ENCODE measurements at regions not wholly inside any gene's neighbourhood (a gene's known extent, or its start where the extent isn't known, plus 50 kb on each side); places are given as distances from the start of the nearest gene placed in this dataset.

DNA sequence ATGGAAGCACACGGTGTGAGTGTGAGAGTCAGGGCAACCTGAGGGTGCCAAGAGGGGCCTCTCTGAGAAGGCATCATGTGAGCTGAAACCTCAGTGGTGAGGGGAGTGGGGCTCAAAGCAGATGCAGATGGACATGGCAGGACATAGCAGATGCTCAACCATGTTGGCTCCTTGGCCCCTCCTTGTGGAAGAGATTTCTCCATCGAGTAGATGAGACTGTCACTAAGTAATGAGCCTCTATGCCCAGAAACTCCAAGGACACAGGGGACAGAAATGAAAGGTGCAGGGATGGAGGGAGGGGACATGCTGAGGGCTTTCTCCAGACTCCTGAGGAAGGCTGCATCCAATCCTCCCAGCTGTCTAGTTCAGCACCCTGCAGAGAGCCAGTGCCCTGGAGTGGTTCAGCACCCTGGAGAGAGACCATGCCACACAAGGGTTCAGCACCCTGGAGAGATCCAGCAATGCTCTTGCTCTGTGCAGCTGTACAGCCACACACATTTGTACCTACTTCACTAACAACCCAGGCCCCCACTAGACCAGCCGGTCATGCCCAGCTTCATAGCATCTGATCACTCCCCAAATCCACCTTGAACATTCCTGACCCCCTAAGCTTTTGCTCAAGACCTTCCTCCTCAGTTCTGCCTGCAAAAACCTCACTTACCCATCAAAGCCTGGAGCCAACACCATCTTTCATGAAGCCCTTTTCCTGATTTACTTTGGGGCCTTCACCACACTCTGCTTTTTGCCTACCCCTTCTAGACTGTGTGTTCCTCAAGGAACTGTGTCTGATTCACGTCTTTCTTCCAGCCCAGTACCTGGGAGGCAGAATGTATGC, 252.0 kb downstream of the CTTN start:
- peak; percentile 31 for DNase-seq (ENCODE audit: low spot score)

DNA sequence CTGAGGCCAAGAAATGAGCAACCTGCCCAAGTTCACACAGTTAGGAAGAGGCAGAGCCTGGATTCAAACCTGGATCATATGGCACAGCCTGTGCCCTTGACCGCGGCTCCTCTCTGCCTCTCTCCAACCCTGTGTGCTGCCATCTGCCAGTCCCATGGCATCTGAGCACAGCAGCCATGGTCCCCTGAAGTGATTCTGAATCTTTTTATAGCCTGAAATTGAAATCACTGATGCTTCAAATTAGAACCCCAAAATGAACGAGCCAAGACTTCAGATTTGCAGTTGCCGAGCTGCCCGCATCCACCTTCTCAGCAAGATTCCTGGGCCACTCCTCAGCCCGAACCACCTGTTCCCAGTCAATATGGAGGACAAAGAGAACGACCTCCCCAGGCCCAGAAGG, 252.7 kb downstream of the CTTN start:
- DNase-seq (ENCODE audit: low spot score) = no peak

DNA sequence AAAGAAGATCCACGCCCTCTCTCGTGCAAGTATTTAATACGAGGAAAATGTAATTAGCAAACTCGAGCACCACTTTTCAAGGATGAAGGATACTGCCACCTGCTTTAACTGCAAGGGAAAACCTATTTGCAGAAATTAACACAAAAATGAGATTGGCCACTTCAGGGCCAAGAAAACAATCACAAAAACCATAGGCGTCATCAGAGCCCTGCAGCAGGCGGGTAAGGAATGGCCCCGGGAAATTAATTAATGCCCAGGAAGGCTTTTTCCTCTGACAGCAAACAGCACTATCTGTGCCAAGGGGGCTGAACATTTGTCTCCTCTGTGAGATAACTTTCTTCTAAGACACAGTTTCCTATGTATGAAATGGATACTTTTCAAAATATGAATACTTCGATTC, 255.7 kb downstream of the CTTN start:
- DNase-seq (ENCODE audit: low spot score) = no peak

DNA sequence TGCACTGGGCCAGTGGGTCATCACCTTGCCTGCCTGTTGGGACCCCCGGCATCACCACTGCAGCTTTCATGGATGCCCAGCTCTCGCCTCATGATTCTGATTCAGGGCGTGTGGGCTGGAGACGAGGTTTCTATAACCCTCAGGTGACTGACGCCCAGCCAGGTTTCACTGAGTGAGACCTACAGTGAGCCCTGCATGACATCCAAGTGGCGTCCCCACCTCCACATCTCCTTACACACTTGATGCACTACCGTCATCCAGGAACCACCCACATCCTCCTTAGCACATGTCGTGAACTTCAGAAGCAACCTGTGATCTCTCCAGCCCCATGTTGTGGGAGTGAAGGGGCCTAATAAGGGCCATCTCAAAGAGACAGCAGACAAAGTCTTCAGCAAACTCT, 257.5 kb downstream of the CTTN start:
- DNase-seq (ENCODE audit: low spot score) = no peak

DNA sequence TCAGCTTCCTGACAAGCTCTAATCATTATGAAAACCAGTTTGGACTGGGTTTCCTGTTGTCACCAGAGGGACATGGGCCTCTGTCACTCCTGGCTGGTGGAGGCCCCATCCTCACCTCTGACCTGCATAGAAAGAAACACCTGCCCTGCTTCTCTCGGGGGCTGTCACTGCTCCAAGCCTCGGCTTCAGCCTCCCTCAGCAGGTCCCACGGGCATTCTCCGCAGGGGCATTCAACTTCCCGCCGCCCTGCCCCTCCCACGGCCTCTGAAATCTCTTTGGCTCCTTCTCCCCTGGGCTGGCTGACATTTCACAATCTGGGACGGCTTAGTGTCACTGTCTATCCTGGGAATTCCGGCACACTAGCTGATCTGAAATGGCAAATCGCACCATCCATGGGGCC, 257.9 kb downstream of the CTTN start:
- DNase-seq (ENCODE audit: low spot score) = no peak

DNA sequence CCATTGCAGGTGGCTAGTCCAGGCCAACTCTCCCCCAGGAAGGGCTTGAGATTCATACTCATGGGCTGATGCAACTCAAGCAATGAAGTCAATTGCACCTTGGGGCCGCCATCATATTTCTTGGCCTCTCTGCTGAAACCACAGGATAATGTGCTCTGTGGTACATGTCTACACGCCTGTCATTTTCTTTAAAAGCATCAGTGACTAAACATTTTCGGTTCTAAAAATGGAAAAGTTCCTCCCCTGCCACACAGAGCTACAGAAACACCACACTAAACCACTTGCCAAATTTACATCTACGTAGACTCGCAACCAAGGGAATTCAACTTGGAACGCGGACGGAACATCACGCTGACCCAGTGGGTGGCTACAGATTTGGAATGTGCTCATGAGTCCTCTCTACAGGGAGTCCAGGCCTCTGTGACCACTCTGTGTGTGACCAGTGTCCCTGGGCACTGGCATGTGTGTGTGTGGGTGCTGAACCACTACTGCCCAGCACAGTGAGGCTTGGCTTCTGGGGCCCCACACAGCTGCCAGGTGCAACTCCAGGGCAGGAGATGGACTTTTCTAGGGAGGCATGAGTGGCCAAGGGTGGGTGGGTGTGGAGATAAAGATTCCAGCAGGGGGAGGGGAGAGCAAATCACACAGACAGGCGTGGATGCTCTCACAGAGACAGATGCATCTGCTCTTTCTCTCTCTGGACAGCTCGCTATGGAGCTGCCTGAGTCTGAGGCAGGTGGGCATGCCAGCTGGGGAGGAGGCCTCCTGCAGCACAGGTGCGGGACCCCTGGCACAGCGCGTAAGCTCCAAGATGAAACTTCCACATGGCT, 261.9 kb downstream of the CTTN start:
- no peak for DNase-seq (ENCODE audit: low spot score)

DNA sequence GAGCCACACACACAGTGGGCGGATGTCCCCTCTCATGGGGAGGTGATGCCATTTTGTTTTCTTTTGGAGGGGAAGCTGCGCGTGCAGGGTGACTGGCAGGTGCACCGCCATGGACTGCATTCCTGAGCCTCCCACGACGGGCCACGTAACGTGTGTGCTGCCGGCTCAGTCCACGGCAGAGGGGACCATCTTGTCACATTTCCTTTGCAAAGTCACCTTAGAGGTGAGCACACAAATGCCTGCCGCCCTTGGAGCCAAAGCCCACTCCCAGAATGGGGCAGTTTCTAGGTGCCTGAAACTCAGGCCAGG, 262.5 kb downstream of the CTTN start:
- no peak for DNase-seq (ENCODE audit: low spot score)

DNA sequence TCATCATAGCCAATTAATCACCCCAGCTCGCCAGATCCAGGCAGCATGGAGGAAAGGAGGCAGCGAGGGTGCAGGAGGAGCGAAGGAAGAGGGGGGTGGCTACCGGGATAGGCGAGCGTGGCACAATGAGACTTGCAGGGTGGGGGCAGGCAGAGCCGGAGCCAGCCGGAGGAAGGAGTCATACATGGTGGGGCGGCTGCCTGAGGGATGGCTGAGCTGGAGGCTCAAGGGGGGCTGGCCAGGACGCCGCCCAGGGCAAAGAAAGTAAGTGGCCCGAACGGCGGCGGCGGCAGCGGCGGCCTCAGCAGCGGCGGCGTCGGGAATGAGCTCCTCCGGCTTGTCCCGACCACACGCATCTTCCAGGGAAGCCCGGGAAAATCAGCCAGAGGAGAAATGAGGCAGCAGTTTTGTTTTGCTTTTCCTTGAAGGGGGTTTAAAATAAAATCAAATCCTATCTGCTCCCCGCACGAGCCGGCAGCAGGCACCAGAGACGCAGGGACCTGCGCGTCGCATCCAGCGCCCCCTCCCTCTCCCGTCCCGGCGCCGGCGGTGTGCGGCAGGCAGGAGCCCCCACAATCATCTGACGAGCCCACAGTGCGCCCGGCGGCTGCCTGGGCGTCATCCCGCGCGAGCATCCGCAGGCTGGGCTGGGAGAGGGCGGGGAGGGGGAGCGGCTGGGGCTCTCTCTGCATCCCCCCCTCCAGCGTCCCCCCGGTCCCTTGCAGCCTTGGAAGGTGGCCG, 263.6 kb downstream of the CTTN start:
- no peak for DNase-seq (ENCODE audit: low spot score)

DNA sequence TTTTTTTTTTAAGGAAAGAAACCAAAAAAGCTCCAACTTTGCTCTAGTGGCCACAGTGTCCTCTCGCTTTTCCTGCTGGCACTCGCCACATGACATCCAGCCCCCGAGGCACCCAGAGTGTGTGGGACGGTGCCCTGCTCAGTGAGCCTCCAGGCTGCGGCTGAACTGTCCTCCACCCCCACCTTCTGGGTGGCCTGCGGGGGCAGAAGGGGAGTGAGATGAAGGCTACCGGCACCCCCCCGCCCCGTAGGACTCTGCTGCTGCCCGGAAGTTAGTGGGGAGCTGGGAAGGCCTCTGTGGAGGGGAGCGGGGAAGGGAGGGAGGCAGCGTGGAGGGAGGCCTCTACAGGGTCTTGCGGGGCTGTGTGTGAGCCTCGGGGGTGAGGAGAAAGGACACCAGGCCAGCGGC, 264.4 kb downstream of the CTTN start:
- DNase-seq (ENCODE audit: low spot score) = no peak

DNA sequence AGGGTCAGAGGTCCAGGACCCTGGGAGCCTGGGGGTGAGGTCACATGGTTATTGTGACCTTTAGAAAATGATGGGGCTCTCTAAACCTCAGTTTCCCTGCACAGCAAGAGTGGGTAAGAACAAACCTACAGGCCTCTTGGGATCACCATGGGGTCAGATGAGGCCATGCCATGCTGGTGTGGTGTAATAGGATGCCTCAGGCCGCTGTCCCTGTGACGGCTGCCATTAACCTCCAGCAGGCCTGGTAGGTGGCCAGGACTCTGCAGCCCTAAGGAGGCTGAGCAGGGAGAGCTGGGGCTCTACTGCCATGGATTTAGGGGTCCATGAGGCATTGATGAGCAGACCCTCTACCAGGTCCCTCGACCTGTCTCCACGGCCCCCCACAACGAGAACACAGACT, 265.5 kb downstream of the CTTN start:
- DNase-seq (ENCODE audit: low spot score) = no peak

DNA sequence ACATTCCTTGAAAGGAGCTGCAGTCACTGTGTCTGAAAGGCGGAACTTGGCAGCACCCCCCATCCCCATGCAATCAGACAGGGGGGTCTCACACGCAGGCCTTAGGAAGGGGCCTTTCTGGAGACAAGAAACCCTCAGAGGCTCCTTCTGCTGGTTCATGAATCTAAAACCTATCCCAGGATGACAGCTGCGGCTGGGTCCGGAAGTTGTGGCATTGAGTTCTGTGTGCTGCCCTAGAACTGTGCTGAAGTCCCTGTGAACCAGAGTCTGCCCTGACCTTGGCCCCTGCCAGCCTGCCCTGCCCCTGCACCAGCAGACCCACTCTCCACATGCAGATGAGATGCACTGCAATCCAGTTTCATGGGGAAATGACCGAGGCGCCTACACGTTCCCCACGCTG, 268.0 kb downstream of the CTTN start:
- DNase-seq (ENCODE audit: low spot score) = no peak

DNA sequence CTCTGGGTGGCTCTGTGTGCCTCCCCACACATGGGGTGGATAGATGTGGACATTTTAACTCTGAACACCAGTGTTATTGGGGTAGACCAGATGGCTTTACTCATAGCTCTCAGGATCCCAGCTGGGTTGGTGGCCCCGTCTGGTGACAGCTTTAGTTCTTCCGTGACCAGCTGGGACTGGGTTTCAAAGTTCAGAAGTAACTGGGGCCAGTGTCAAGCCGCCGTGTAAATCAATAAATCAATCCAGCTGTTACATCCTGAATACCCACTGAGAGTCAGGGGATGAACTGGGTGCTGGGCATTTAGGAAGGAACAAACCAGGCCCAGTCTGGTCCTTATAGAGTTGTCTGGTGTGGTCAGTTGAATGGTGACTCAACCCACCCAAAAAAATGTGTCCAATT, 269.4 kb downstream of the CTTN start:
- no peak for DNase-seq (ENCODE audit: low spot score)

DNA sequence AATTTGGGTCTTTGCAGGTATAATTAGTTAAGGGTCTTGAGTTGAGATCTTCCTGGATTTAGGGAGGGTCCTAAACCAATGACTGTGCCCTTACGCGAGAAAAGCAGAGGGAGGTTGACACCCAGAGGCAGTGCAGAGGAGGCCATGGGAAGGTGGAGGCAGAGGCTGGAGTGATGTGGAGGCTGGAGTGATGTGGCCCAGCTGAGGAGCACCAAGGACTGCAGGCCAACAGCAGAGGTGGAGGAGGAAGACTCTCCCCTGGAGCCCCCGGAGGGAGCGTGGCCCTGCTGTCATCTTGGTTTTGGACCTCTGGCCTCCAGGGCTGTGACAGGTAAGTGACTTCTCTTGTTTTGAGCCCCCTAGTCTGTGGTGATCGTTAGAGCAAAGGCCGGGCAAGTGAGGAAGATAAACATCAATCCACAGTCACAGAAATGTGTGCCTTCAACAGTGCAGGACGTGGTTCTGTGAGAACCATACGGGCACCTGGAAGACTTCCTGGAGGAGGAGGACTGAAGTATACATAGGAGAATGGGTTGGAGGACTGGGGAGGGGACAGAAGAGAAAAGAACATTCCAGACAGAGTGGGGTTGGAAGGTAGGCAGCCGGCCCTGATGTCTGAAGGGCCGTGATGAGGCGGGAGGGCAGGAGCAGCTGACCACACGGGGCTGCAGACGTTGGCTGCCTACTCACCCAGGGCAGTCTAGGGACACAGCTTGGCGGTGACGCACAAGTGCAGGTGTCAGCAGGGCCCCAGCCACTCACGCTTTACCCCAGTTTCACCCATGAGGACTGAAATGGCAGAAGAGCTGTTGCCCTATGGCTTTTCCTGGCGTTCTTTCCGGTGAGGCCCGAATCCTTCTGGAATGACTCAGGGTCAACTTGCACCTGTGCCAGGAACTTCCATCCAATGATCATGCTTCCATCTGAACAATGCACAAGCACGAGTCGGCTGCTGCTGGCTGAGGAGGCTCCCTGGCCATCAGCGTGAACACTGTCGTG, 270.2 kb downstream of the CTTN start:
- no peak for DNase-seq (ENCODE audit: low spot score)

DNA sequence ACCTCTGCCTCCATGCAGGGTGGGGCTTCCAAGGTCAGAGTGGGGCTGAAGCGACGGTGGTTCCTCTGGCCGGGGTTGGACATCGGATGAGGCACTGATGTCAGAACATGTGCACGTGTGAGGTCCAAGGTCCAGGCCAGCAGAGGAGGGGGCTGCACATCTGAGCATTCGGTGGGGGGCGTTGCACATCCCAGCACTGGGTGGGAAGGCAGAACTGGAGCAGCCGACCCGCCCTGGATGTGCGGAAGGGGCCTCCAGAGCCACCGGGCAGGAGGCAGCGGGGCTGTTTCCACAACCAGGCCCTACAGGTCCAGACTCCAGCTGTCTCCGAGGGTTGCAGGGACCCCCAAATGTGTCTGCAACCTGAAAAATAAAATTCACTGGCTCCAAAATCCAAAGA, 271.0 kb downstream of the CTTN start:
- no peak for DNase-seq (ENCODE audit: low spot score)

DNA sequence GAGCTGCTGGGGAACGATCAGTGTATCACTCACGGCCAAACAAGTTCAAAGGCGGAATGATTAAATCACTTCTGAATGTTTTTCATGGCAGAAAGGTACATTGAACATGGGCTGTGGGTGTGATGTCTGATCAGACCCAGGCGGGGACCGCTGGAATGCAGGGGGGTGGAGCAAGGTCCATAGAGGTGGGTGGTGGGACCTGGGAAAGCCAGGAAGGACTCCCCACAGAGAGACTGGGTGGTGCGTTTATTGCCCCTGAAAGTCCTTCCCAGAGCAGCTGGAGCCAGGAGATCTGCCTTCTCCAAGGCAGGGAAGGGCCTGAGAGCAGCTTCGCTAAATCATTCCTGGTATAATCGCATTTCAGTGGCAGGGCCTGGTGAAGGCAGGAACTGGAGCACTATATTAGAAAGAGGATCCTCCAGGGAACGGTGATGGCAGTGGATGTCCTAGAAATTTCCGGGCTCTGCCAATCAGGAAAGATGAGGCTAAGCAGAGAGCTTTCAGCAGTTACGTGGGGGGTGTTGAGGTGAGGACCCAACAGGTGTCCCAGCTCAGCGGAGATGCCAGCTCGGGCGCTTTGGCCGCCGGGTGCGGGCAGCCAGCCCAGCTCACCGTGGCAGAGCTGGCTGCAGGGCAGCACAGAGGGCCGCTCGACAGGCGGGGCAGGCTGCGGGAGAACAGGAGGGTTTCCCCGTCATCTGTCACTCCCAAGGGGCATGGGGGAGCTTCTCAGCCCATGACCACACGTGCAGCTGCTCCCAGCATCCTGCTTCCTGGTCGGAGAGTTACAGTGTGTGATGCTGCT, 271.7 kb downstream of the CTTN start:
- no peak for DNase-seq (ENCODE audit: low spot score)

DNA sequence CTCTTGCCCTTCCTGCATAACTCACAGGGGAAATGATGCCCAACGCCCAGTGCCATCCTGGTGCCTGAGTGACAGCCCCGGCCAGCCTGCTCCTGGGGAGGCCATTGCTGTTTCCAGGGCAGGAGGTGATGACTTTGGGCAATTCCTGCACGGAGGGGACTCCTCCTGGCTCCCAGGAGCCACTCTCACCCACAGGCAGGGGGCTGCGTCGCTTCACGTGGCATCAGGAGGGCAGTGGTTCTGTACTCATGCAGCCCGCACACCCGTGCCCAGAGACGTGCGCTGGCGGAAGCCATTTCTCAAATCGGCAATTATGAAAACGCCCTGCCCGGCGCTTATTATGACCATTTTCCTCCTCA, 272.3 kb downstream of the CTTN start:
- no peak for DNase-seq (ENCODE audit: low spot score)

DNA sequence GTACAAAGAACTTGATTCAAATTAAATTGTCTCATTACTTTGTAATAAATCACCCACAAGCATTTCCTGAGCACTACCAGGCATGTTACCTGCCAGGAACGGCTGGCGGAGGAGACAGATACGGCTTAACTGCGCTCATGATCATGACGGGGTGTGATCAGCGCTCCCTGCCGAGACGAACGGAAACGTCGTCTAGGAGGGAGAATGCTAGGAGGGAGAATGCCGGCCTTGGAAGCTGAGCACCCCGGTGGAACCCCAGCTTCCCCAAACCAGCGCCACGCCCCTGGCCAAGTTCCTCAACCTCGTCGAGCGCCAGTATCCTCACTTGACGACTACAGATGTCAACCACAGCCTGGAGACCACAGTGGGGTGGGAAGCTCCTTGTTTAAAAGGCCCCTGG, 272.8 kb downstream of the CTTN start:
- no peak for DNase-seq (ENCODE audit: low spot score)

DNA sequence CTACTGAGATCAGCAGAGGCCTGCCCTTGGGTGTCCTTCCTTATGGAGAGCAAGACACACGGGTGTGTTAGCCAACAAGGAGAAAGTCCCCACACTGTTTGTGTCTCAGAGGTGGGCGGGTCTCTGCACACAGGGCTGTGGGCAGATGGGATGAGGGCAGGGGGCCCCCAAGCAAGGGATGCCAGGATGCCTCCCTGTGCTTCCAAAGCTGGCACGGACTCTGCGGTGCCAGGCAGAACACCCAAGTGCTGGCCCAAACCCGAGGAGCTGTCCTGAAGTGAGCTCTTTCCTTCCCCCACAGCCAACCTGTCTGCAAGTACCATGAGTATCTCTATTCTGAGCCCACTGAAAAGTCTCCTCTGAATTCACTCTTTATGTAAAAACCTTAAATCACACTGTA, 273.3 kb downstream of the CTTN start:
- no peak for DNase-seq (ENCODE audit: low spot score)

DNA sequence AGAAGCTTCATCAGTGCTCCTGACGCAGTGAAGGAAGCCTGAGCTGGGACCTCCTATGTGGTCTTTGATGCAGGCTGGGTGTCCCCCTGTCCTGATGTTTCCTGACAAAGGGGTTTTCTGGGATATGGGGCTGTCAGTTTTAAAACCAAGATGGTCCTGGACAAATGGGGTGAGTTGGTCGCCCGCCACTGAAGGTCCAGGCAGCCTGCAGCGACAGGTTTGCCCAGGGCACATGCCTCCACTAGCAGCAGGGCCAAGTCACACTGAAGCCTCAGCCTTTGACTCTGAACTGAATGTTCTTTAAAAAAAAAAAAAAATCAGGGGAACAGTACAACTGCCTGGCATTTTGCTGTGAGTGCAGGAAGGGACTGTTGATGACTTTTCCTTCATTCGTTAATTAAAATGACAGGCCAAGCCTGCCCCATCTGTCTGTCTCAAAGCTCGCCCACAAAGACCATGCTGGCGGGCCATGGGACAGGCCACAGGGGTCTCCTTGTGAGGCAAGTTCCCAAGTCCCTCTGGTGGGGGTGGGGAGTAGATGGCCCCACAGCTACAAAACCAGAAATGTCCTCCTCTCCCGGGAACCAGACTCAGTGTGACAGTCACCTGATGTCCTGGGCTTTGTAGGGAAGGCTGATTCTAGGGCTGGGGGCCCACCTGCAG, 274.8 kb downstream of the CTTN start:
- DNase-seq (ENCODE audit: low spot score) = no peak

DNA sequence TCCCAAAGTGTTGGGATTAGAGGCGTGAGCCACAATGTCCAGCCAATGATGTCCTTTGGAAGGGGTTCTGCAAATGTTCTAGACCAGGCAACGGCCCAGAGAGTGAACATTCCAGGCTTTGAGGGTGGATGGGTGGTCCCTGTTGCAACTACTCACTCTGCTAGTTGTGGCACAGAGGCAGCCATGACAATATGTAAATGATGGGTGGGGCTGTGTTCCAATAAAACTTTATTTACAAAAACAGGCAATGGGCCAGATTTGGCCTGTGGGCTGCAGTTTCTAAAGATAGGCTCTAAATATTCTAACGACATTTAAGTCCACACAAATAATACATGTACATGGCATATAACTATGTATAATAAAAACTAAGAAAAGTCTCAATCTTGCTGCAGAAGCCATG, 276.3 kb downstream of the CTTN start:
- DNase-seq (ENCODE audit: low spot score) = no peak
